Activated CD4-positive, CD25-positive, alpha-beta regulatory T cell (primary cell): ENCODE measurements at regions not wholly inside any gene's neighbourhood (a gene's known extent, or its start where the extent isn't known, plus 50 kb on each side); places are given as distances from the start of the nearest gene placed in this dataset.

Source experiments
- DNase-seq, 4 experiments: peaks; one replicate each; lab custom pipeline; 2025; lab: John Stamatoyannopoulos, UW

GRCh38 chr1:48054232-48054631 lies 57.0 kb upstream of the TRABD2B start:
- DNase-seq, result no peak

GRCh38 chr1:48052923-48053291 lies 55.7 kb upstream of the TRABD2B start:
- DNase-seq, result no peak

GRCh38 chr1:48051466-48052126 lies 54.4 kb upstream of the TRABD2B start:
- no peak for DNase-seq

GRCh38 chr1:48049823-48050535 lies 52.8 kb upstream of the TRABD2B start:
- no peak for DNase-seq

GRCh38 chr1:48048980-48049379 lies 51.8 kb upstream of the TRABD2B start:
- no peak for DNase-seq

GRCh38 chr1:48048064-48048463 lies 50.9 kb upstream of the TRABD2B start:
- no peak for DNase-seq

- DNase-seq, result no peak
Measured at GRCh38 chr1:48047116-48047515, 49.9 kb upstream of the TRABD2B start.
